ENCODE measurements at regions not wholly inside any gene's neighbourhood (a gene's known extent, or its start where the extent isn't known, plus 50 kb on each side); places are given as distances from the start of the nearest gene placed in this dataset.
"Not testable (repeated sequence)": the region's sequence is repeated elsewhere in the genome, so short reads cannot be mapped to it uniquely, and the experiment has no call there.

DNA sequence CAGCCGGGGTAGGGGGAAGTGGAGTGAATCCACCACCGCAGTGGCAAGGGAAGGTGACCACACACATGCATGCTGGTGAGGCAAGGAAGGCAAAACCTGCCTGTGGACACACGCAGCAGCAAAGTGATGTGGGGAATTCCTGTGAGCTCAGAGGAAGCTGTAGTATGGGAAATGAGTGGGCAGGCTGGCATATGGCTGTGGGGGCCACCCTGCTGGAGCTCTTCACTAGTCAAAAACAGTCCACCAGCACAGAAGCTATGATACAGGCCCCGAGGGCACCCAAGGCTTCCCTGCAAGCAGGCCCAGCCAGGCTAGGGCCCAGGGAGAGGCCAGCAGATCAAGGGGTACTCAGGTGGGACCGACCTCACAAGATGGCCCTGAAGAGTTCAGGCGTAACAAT lies 239.1 kb downstream of the CHM start:
- DNase-seq = no peak

DNA sequence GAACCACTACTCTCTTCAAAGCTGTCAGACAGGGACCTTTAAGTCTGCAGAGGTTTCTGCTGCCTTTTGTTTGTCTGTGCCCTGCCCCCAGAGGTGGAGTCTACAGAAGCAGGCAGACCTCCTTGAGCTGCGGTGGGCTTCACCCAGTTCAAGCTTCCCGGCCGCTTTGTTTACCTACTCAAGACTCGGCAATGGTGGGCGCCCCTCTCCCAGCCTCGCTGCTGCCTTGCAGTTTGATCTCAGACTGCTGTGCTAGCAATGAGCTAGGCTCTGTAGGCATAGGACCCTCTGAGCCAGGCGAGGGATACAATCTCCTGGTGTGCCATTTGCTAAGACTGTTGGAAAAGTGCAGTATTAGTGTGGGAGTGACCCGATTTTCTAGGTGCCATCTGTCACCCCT lies 275.0 kb downstream of the CHM start:
- not testable (repeated sequence) for DNase-seq

- DNase-seq = no peak
Observed at GRCh38 chrX:85765651-85766050, 281.7 kb downstream of the CHM start.

DNA sequence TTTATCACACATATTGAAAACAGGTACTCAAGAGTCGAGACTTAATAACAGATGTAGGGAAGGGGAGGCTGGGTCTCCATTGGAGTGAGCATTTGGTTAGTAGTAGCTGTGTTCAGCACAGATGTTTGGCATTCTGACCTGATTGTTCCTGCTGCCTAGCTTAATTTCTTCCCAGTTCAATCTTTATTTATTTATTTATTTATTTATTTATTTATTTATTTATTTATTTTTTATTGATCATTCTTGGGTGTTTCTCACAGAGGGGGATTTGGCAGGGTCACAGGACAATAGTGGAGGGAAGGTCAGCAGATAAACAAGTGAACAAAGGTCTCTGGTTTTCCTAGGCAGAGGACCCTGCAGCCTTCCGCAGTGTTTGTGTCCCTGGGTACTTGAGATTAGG lies 324.3 kb downstream of the CHM start:
- DNase-seq = not testable (repeated sequence)

DNA sequence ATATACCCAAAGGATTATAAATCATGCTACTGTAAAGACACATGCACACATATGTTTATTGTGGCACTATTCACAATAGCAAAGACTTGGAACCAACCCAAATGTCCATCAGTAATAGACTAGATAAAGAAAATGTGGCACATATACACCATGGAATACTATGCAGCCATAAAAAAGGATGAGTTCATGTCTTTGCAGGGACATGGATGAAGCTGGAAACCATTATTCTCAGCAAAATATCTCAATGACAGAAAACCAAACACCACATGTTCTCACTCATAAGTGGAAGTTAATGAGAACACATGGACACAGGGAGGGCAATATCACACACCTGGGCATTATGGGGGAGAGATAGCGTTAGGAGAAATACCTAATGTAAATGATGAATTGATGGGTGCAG lies 323.8 kb upstream of the POF1B start:
- not testable (repeated sequence) for DNase-seq

DNA sequence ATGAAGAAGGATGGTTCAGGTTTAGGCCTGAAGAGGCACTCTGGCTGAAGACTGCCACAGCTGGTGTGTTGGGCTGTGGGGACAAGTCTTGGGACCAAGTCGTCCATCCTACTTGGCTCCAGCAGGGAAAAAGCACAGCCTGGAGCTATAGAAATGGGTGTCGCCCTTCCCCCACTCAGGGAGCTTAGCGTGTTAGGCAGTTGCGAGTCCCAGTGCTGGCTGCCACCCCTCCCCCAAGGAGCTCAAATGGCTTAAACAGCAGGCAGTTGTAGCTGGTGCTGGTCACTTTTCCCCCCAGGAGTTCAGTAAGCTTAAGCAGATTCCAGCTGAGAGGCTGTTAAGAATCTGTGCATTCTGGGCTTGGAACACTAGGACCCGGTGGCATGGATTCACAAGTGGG lies 319.5 kb upstream of the POF1B start:
- no peak for DNase-seq

DNA sequence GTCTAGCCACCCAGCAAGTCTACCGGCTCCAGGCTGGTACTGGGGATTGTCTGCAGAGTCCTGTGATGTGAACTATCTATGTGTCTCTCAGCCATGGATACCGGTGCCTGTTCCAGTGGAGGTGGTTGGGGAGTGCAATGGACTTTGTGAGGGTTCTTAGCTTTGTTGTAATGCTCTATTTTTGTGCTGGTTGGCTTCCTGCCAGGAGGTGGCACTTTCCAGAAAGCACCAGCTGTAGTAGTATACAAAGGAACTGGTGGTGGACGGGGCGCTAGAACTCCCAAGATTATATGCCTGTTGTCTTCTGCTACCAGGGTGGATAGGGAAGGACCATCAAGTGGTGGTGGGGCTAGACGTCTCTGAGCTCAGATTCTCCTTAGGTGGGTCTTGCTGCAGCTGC lies 306.4 kb upstream of the POF1B start:
- DNase-seq = no peak

- DNase-seq = no peak
Observed at GRCh38 chrX:85666471-85666870, 287.0 kb upstream of the POF1B start.

DNA sequence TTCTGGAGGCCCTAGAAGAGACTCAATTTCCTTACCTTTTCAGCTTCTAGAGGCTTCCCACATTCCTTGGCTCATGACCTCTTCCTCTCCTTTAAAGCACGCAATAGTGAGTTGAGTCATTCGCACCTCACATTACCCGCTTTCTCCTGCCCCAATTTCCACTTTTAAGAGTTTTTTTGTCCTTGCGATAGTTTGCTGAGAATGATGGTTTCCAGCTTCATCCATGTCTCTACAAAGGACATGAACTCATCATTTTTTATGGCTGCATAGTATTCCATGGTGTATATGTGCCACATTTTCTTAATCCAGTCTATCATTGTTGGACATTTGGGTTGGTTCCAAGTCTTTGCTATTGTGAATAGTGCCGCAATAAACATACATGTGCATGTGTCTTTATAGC lies 284.5 kb upstream of the POF1B start:
- not testable (repeated sequence) for DNase-seq

- no peak for DNase-seq
Observed at GRCh38 chrX:85630901-85631300, 251.4 kb upstream of the POF1B start.

GRCh38 chrX:85627363-85627762 lies 247.9 kb upstream of the POF1B start:
- no peak for DNase-seq

- no peak for DNase-seq
Observed at GRCh38 chrX:85622635-85623034, 243.2 kb upstream of the POF1B start.

GRCh38 chrX:85620466-85620865 lies 241.0 kb upstream of the POF1B start:
- DNase-seq = no peak

GRCh38 chrX:85619962-85620361 lies 240.5 kb upstream of the POF1B start:
- no peak for DNase-seq

DNA sequence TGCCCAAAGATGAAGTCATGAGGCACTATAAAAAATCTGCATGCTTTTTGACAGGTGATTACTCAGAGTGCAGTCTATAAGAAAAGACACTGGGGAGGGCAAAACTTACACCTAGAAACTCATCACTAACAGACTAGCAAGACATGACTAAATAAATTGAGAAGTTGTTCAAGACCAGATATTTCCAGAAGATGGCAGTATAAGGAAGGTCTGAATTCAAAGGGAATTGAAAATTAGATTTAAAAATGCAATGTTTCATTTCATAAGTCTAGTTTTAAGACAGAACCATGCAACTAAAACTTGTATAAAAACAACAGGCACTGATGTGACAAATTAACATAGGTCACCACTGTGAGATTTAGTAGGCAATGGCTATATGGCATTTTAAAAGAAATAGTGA lies 232.5 kb upstream of the POF1B start:
- peak; percentile 33 for DNase-seq

DNA sequence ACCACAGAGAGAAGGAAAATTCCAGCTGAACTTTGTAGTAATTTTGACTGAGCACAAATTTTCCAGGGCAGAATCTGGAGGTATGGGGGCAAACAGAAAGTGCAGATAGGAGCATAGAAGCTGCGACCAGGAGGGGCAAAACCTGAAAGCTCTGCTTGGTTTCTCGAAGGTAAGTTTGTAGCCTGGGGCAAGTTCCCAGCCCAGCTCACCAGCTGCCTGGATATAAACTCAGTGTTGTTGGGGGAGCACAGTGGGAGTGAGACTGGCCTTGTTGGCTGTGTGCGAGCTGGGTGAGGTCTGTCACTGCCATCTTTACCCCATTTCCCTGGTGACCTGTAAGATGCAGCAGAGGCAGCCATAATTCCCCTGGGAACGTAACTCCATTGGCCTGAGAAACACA lies 213.5 kb upstream of the POF1B start:
- DNase-seq = no peak

GRCh38 chrX:85591536-85591935 lies 212.1 kb upstream of the POF1B start:
- DNase-seq = no peak

- no peak for DNase-seq
Observed at GRCh38 chrX:85590638-85591037, 211.2 kb upstream of the POF1B start.

DNA sequence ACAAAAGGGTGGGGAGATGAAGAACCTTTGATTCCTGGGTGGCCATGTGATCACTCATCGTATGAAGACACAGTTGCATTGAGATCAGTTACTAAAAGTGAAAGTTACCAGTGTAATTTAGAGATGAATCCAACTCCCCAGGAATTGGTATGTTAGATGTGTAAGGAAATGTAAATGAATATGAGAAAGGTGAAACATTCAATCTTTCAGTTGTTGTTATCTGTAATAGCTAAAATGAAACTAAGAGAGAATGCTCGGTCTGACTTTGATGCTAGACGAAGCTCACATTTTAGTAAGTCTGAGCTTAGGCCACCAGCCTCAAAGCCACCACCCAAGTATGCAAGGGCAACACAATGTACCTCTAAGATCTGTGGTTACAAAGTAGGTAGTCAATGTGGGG lies 194.3 kb upstream of the POF1B start:
- no peak for DNase-seq

DNA sequence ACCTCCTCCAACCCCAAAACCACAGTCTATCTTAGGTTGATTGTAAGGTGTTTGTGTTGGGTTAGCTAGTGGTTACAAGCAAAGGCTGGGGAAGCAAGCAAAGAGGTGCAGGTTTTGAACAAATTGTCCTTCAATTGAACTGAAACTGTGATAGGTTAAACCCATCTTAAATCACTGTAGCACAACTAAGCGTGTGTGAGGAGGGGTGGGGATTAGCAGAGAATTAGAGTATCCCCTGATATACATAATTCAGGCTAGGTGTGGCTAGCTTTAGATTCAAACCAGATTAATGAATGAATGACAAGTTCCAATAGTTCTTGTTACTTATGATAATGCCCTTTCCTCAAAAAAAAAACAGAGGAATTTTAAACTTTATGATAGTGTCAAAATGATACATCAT lies 191.0 kb upstream of the POF1B start:
- no peak for DNase-seq

DNA sequence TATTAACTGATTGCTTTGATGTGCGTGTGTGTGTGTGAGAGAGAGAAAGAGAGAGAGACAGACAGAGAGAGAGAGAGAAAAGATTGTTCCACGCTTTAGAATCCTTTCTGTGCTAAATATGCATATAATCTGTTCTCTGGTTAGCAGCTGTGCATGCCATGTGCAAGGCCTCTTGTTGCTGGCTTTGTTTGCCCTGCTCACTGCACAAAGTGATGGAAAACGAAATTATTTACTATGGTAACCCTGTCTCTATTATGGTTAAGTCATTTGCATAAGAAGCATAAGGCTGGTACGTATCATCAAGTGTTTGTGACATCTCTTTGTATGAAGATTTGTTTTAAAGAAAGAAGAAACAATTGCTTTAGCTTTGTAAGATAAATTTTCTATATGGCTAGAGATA lies 190.2 kb upstream of the POF1B start:
- DNase-seq = peak; percentile 10

GRCh38 chrX:85569096-85569495 lies 189.6 kb upstream of the POF1B start:
- no peak for DNase-seq

DNA sequence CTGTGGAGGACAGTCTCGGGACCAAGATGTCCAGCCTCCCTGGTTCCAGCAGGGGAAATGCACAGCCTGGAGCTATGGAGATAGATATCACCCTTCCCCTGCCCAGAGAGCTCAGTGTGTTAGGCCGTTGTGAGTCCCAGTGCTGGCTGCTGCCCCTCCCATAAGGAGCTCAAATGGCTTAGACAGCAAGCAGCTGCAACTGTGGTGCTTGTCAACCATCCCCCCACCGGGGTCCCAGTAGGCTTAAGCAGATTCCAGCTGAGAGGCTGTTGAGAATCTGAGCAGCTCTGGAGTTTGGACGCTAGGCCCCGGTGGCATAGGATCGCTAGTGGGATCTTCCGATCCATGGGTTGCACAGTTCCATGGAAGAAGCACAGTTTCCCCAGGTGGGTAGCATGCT lies 181.8 kb upstream of the POF1B start:
- DNase-seq = no peak

DNA sequence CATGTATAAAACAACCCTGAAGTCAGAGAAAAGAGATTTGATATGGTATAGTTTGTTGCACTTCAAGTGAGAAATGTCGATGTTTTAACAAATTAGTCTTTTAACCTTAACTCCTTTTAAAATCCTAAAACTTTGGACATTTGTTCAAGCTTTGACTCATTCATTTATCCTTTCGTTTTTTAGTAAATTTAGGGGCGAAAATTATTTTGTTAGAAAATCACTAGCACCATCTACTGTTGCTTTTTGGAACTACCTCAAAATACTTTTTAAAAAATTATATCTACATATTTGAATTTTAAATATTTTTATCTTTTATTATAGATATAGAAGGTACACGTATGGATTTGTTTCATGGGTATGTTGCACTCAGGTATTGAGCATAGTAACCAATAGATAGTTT lies 165.1 kb upstream of the POF1B start:
- no peak for DNase-seq

DNA sequence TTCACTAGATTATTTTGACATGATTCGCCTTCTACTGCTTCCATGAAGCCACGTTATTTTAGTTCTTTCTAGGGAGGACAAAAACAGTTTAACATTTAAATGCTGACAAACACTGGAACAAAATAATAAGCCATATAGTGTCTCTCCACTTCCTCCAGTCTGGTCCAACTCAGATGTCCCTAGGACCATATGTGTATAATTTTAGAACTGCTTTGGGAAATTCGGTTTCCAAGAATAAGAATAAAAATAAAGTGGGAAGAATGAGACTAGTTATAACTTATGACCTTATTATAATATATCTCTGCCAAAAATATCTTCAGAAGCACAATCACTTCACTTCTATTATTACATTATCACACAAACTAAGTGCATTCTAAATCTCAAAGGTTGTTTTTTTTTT lies 164.4 kb upstream of the POF1B start:
- DNase-seq = no peak

DNA sequence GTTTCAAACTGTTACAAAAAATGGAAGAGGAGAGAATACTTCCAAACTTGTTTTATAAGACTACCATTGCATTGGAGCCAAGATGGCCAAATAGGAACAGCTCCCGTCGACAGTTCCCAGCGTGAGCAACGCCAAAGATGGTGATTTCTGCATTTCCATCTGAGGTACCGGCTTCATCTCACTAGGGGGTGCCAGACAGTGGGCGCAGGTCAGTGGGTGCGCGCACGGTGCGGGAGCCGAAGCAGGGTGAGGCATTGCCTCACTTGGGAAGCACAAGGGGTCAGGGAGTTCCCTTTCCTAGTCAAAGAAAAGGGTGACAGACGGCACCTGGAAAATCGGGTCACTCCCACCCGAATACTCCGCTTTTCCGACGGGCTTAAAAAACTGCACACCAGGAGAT lies 149.7 kb upstream of the POF1B start:
- DNase-seq = not testable (repeated sequence)
